Right lobe of liver (tissue), 6 donors: ENCODE measurements at regions not wholly inside any gene's neighbourhood (a gene's known extent, or its start where the extent isn't known, plus 50 kb on each side); places are given as distances from the start of the nearest gene placed in this dataset.

Experiments used
- ATAC-seq, 4 donors: fragments of 200-7000 bp; cut with Tn5 transposase; one replicate each; pipeline ENCODE4 v1.9.1; 2020; ENCODE audit warnings: mild to moderate bottlenecking in 4 of 4, moderate library complexity in 4 of 4
- DNase-seq, 3 donors: peaks; one replicate each; pipeline ENCODE4 v3.0.0-alpha.2; 2020
- H3K27ac ChIP-seq, 3 donors: fragments of 200-600 bp; one replicate each; pipeline ENCODE4 v1.8.0; 2022
- H3K27me3 ChIP-seq, 2 donors: fragments of 200-600 bp; one replicate each; pipeline ENCODE4 v1.8.0; 2022
- H3K36me3 ChIP-seq, 4 donors: fragments of 200-600 bp; sonication (generic) in 1 of 4; one replicate each; pipeline versions ENCODE4 v1.5.1 to v1.8.0; 2017 to 2022; ENCODE audit warnings: control low read depth in 1 of 4
- H3K4me1 ChIP-seq, 4 donors: fragments of 200-600 bp; sonication (generic) in 1 of 4; one replicate each; pipeline versions ENCODE4 v1.5.1 to v1.8.0; 2017 to 2022; ENCODE audit warnings: control low read depth in 1 of 4
- H3K4me3 ChIP-seq, 3 donors: fragments of 200-600 bp; one replicate each; pipeline ENCODE4 v1.8.0; 2022
- H3K9me3 ChIP-seq, 4 donors: fragments of 200-600 bp; sonication (generic) in 1 of 4; one replicate each; pipeline versions ENCODE4 v1.5.1 to v1.8.0; 2017 to 2022; ENCODE audit warnings: control low read depth in 1 of 4
- CTCF ChIP-seq, 4 donors: fragments of 200-600 bp in 3 of 4; fragments of 450-650 bp in 1 of 4; IDR thresholded peaks; one replicate each; pipeline versions ENCODE4 v1.5.1 to v1.8.0; 2016 to 2022; ENCODE audit warnings: antibody characterized with exemption in 4 of 4, mild to moderate bottlenecking in 2 of 4
- POLR2A ChIP-seq: fragments of 450-650 bp; IDR thresholded peaks from one replicate; pipeline ENCODE4 v1.6.1; 2017; ENCODE audit warnings: antibody characterized with exemption, mild to moderate bottlenecking
- WGBS: methylation state at CpG from one replicate; pipeline ENCODE4 v1.1.6; 2018; ENCODE audit warnings: low coverage, low lambda C conversion rate; ENCODE audit not compliant: insufficient coverage; ENCODE audit errors: missing lambda C conversion rate; 5-methylcytosine and 5-hydroxymethylcytosine counted together
- intact Hi-C, 2 donors: fragments of 100-400 bp; cut with DNase I; formaldehyde crosslinking; loops; one replicate each; pipeline versions ENCODE4 v1.11.2 to v1.14.1; 2022
- donor health status: DM: no; HTN: yes; CAD: no.
- donor health status: DM: no; HTN: no; CAD: no.
- donor health status: DM: no; HTN: no; CAD: no.
- donor health status: DM: no; HTN: yes; CAD: no.
- donor health status: DM: no; HTN: yes; CAD: no.

- DNase-seq (no peak), ATAC-seq (no peak)
- WGBS = 94% methylated on average over 5 of the region's 11 CpGs
- intact Hi-C loops = no loop called here
- no peaks in the 10 kb centered on the region for H3K36me3 ChIP-seq
- peaks cover 0 to 11% (median 4%) of the 10 kb centered on the region in 4 donors for H3K4me1 ChIP-seq
- TF ChIP-seq POLR2A (no peak), CTCF (IDR thresholded peaks at IDR 0.05) (no peak)
- H3K27me3 ChIP-seq = no peaks in the 10 kb centered on the region
- H3K4me3 ChIP-seq = no peak overlapping the region
- no peak overlapping the region for H3K27ac ChIP-seq
- H3K9me3 ChIP-seq = no peaks in the 10 kb centered on the region
These were observed 238.3 kb upstream of the RNF32 start for GRCh38 chr7:156402255-156402654.

GRCh38 chr7:156401617-156402016, 239.0 kb upstream of the RNF32 start:
- H3K36me3 ChIP-seq = no peaks in the 10 kb centered on the region
- DNase-seq (no peak), ATAC-seq (peak in 2 of 4 donors; percentile 33 to 49)
- WGBS = 84% methylated on average over 7 of the region's 9 CpGs
- TF ChIP-seq CTCF (IDR thresholded peaks at IDR 0.05) (no peak), POLR2A (no peak)
- intact Hi-C loops = no loop called here
- H3K27me3 ChIP-seq = no peaks in the 10 kb centered on the region
- no peak overlapping the region for H3K4me3 ChIP-seq
- H3K9me3 ChIP-seq = no peaks in the 10 kb centered on the region
- no peak overlapping the region for H3K27ac ChIP-seq
- H3K4me1 ChIP-seq = peaks cover 0 to 11% (median 4%) of the 10 kb centered on the region in 4 donors

GRCh38 chr7:156400046-156400445, 240.5 kb upstream of the RNF32 start:
- no peaks in the 10 kb centered on the region for H3K27me3 ChIP-seq
- TF ChIP-seq CTCF (IDR thresholded peaks at IDR 0.05) (no peak), POLR2A (no peak)
- intact Hi-C loops = no loop called here
- H3K9me3 ChIP-seq = no peaks in the 10 kb centered on the region
- 61% methylated on average over 5 of the region's 5 CpGs for WGBS
- no peak overlapping the region for H3K27ac ChIP-seq
- H3K36me3 ChIP-seq = no peaks in the 10 kb centered on the region
- no peak for DNase-seq
- H3K4me1 ChIP-seq = peaks cover 0 to 11% (median 4%) of the 10 kb centered on the region in 4 donors
- no peak overlapping the region for H3K4me3 ChIP-seq
- no peak for ATAC-seq

DNA sequence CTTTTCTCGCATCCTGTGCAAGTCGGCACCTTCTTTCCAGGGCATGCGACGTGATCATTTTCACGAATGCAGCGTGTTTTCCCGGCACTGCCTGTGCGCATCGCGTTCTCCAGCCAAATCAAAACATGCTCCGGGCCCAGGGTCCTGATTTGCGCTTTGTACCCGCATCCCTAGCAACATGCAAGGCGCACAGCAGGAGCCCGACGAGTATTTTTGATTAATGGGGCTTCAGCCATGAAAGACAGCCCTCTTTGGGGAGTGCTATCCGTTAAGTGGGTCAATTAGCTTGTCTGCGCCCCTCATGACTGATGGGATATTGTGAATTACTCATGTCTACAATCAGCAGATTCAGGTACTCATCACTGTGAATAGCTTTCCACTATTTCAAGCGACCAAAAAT, 243.3 kb upstream of the RNF32 start:
- DNase-seq (no peak), ATAC-seq (no peak)
- no peak overlapping the region for H3K27ac ChIP-seq
- H3K27me3 ChIP-seq = no peaks in the 10 kb centered on the region
- H3K9me3 ChIP-seq = no peaks in the 10 kb centered on the region
- H3K4me1 ChIP-seq = peaks cover 0 to 11% (median 4%) of the 10 kb centered on the region in 4 donors
- WGBS = 84% methylated on average over 18 of the region's 19 CpGs
- no peak for TF ChIP-seq CTCF (IDR thresholded peaks at IDR 0.05)
- intact Hi-C loops = no loop called here
- no peaks in the 10 kb centered on the region for H3K36me3 ChIP-seq
- H3K4me3 ChIP-seq = no peak overlapping the region

GRCh38 chr7:156389116-156389692, 251.4 kb upstream of the RNF32 start:
- intact Hi-C loops = no loop called here
- TF ChIP-seq POLR2A = no peak
- no peak for TF ChIP-seq CTCF (IDR thresholded peaks at IDR 0.05)
- DNase-seq = no peak
- Histone ChIP-seq H3K4me3 (no peak overlapping the region), H3K36me3 (no peaks in the 10 kb centered on the region), H3K9me3 (no peaks in the 10 kb centered on the region), H3K27me3 (no peaks in the 10 kb centered on the region), H3K4me1 (no peaks in the 10 kb centered on the region), H3K27ac (no peak overlapping the region)
- 87% methylated on average over 16 of the region's 24 CpGs for WGBS
- ATAC-seq = no peak
